Neuronal stem cell (in vitro differentiated cells): ENCODE measurements at regions not wholly inside any gene's neighbourhood (a gene's known extent, or its start where the extent isn't known, plus 50 kb on each side); places are given as distances from the start of the nearest gene placed in this dataset.
"Not testable (repeated sequence)": the region's sequence is repeated elsewhere in the genome, so short reads cannot be mapped to it uniquely, and the experiment has no call there.

Experiments
- DNase-seq: peaks from one replicate; pipeline ENCODE4 v3.0.0-alpha.2; 2013; ENCODE audit warnings: low spot score
- H2AFZ ChIP-seq: one replicate; pipeline ENCODE4 v1.6.1; 2013; ENCODE audit warnings: mild to moderate bottlenecking, low read length, inconsistent platforms
- H2AK5ac ChIP-seq: 2 replicates; pipeline ENCODE4 v1.6.1; 2013; ENCODE audit warnings: low read depth, mild to moderate bottlenecking, inconsistent platforms, low read length, moderate library complexity, mixed read lengths
- H2BK120ac ChIP-seq: 2 replicates; pipeline ENCODE4 v1.6.1; 2013; ENCODE audit warnings: low read depth, mild to moderate bottlenecking, inconsistent platforms, low read length, moderate library complexity, mixed read lengths
- H2BK12ac ChIP-seq: one replicate; pipeline ENCODE4 v1.6.1; 2013; ENCODE audit warnings: low read length, inconsistent platforms
- H2BK15ac ChIP-seq: 2 replicates; pipeline ENCODE4 v1.6.1; 2013; ENCODE audit warnings: mild to moderate bottlenecking, low read length, inconsistent platforms, mixed read lengths
- H2BK5ac ChIP-seq: one replicate; pipeline ENCODE4 v1.6.1; 2013; ENCODE audit warnings: inconsistent platforms, mild to moderate bottlenecking, low read length, moderate library complexity
- H3K14ac ChIP-seq: one replicate; pipeline ENCODE4 v1.6.1; 2013; ENCODE audit warnings: low read length, inconsistent platforms
- H3K18ac ChIP-seq: 2 replicates; pipeline ENCODE4 v1.6.1; 2013; ENCODE audit warnings: low read length, inconsistent platforms
- H3K23ac ChIP-seq: 2 replicates; pipeline ENCODE4 v1.6.1; 2013; ENCODE audit warnings: low read depth, mild to moderate bottlenecking, mixed read lengths, low read length, inconsistent platforms; ENCODE audit not compliant: poor library complexity
- H3K27ac ChIP-seq: replicated peaks from 3 replicates; pipeline ENCODE4 v1.5.1; 2013; ENCODE audit warnings: low read length, inconsistent platforms
- H3K27me3 ChIP-seq, 3 experiments: 2 replicates each; pipeline ENCODE4 v1.6.1; 2013; ENCODE audit warnings: low read length in 3 of 3, mild to moderate bottlenecking in 2 of 3, inconsistent platforms in 1 of 3, low read depth in 1 of 3, mixed read lengths in 1 of 3, moderate library complexity in 1 of 3; ENCODE audit not compliant: control insufficient read depth in 3 of 3, insufficient read depth in 3 of 3
- H3K36me3 ChIP-seq, 2 donors: replicated peaks in 1 of 2; 2 replicates each; pipeline ENCODE4 v1.6.1; 2013; ENCODE audit warnings: low read length in 2 of 2; ENCODE audit not compliant: control insufficient read depth in 2 of 2, insufficient read depth in 2 of 2
- H3K4ac ChIP-seq: 2 replicates; pipeline ENCODE4 v1.6.1; 2013; ENCODE audit warnings: inconsistent platforms, mild to moderate bottlenecking, low read length, moderate library complexity
- H3K4me1 ChIP-seq, 2 donors: 1 replicate in 1 of 2; 2 replicates in 1 of 2; pipeline ENCODE4 v1.6.1; 2013; ENCODE audit warnings: low read length in 2 of 2, low read depth in 1 of 2; ENCODE audit not compliant: control insufficient read depth in 2 of 2, insufficient read depth in 1 of 2
- H3K4me2 ChIP-seq: one replicate; pipeline ENCODE4 v1.6.1; 2013; ENCODE audit warnings: mild to moderate bottlenecking, low read length, inconsistent platforms; ENCODE audit not compliant: insufficient read depth, poor library complexity, severe bottlenecking
- H3K4me3 ChIP-seq, 2 donors: 2 replicates each; pipeline ENCODE4 v1.5.1; 2013; ENCODE audit warnings: low read length in 2 of 2, mild to moderate bottlenecking in 2 of 2, inconsistent platforms in 1 of 2, moderate library complexity in 1 of 2
- H3K79me1 ChIP-seq: one replicate; pipeline ENCODE4 v1.6.1; 2013; ENCODE audit warnings: low read depth, mild to moderate bottlenecking, inconsistent platforms, low read length, moderate library complexity
- H3K9ac ChIP-seq: one replicate; pipeline ENCODE4 v1.6.1; 2013; ENCODE audit warnings: mild to moderate bottlenecking, low read depth, low read length, inconsistent platforms; ENCODE audit not compliant: poor library complexity
- H3K9me3 ChIP-seq, 2 donors: replicated peaks in 1 of 2; 2 replicates each; pipeline versions ENCODE3 to v1.6.1; 2013; ENCODE audit warnings: low read length in 2 of 2, mild to moderate bottlenecking in 2 of 2, inconsistent platforms in 1 of 2, low read depth in 1 of 2, mixed read lengths in 1 of 2, moderate library complexity in 1 of 2; ENCODE audit not compliant: control insufficient read depth in 2 of 2, insufficient read depth in 1 of 2
- H4K8ac ChIP-seq: one replicate; pipeline ENCODE4 v1.6.1; 2013; ENCODE audit warnings: low read depth, mild to moderate bottlenecking, inconsistent platforms, low read length, moderate library complexity
- H4K91ac ChIP-seq: one replicate; pipeline ENCODE4 v1.6.1; 2013; ENCODE audit warnings: low read length, low read depth, mild to moderate bottlenecking, inconsistent platforms; ENCODE audit not compliant: poor library complexity
- WGBS, 2 donors: extraction: QIAGEN DNeasy Blood & Tissue Kit; methylation state at CpG; one replicate each; pipeline ENCODE4 v1.1.7; 2013; ENCODE audit warnings: missing lambda C conversion rate in 2 of 2, mixed read lengths in 1 of 2; ENCODE audit not compliant: insufficient read length in 2 of 2, insufficient replicate concordance in 1 of 2; ENCODE audit errors: extremely low coverage in 2 of 2; 5-methylcytosine and 5-hydroxymethylcytosine counted together

DNA sequence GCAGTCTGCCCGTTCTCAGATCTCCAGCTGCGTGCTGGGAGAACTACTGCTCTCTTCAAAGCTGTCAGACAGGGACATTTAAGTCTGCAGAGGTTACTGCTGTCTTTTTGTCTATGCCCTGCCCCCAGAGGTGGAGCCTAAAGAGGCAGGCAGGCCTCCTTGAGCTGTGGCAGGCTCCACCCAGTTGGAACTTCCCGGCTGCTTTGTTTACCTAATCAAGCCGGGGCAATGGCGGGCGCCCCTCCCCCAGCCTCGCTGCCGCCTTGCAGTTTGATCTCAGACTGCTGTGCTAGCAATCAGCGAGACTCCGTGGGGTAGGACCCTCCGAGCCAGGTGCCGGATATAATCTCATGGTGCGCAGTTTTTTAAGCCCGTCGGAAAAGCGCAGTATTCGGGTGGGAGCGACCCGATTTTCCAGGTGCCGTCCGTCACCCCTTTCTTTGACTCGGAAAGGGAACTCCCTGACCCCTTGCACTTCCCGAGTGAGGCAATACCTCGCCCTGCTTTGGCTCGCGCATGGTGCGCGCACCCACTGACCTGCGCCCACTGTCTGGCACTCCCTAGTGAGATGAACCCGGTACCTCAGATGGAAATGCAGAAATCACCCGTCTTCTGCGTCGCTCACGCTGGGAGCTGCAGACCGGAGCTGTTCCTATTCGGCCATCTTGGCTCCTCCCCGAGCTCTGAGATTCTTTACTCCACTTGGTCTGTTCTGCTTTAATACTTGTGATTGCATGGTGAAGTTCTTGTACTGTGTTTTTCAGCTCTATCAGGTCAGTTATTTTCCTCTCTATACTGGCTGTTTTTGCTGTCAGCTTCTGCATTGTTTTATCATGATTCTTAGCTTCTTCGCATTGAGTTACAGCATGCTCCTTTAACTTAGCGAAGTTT lies 148.9 kb upstream of the TPRG1 start:
- peak overlapping the region; percentile 61 for H2AFZ ChIP-seq
- H2BK120ac ChIP-seq, H3K27me3 ChIP-seq, H2BK15ac ChIP-seq, H2BK5ac ChIP-seq, H2AK5ac ChIP-seq, H3K23ac ChIP-seq, H3K27ac ChIP-seq, H3K9me3 ChIP-seq, H2BK12ac ChIP-seq, H4K91ac ChIP-seq, DNase-seq, H4K8ac ChIP-seq, H3K4me2 ChIP-seq, H3K18ac ChIP-seq, H3K4me3 ChIP-seq, H3K4ac ChIP-seq, H3K79me1 ChIP-seq, H3K4me1 ChIP-seq, H3K14ac ChIP-seq, H3K9ac ChIP-seq, H3K36me3 ChIP-seq: not testable (repeated sequence)
- WGBS, 2 donors = no CpG with 5 or more reads among the region's 39 CpGs

DNA sequence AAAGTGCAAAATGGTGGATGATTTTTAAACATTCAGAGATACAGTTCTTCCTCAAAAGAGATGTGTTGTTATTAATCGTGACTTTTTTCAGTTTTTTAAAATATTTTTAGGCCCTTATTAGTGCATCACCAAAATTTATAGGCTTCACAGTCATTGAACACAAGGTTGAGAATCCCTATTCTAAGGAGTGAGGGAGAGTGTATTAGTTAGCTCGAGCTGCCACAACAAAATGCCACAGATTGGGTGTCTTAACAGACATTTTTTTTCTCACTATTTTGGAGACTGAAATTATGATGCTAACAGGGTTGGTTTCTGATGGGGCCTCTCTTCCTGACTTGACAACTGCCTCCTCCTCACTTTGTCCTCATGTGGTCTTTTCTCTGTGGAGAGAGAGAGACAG lies 145.9 kb upstream of the TPRG1 start:
- no peak for DNase-seq
- Histone ChIP-seq H4K8ac (no peak overlapping the region), H2BK12ac (no peak overlapping the region), H3K4me3 (no peak overlapping the region), H3K27me3 (no peaks in the 10 kb centered on the region), H3K27ac (no peak overlapping the region), H3K18ac (no peak overlapping the region), H2BK5ac (no peak overlapping the region), H2BK15ac (no peak overlapping the region), H3K9me3 (peaks cover 0 to 2% of the 10 kb centered on the region in 2 donors), H3K14ac (no peak overlapping the region), H3K9ac (no peak overlapping the region), H2BK120ac (no peak overlapping the region), H3K4me1 (no peaks in the 10 kb centered on the region), H3K4ac (no peak overlapping the region), H3K23ac (no peak overlapping the region), H2AFZ (no peak overlapping the region), H3K36me3 (no peaks in the 10 kb centered on the region), H4K91ac (no peak overlapping the region), H3K4me2 (no peak overlapping the region), H3K79me1 (no peaks in the 10 kb centered on the region), H2AK5ac (no peak overlapping the region)
- no CpG with 5 or more reads among the region's 2 CpGs for WGBS, 2 donors

DNA sequence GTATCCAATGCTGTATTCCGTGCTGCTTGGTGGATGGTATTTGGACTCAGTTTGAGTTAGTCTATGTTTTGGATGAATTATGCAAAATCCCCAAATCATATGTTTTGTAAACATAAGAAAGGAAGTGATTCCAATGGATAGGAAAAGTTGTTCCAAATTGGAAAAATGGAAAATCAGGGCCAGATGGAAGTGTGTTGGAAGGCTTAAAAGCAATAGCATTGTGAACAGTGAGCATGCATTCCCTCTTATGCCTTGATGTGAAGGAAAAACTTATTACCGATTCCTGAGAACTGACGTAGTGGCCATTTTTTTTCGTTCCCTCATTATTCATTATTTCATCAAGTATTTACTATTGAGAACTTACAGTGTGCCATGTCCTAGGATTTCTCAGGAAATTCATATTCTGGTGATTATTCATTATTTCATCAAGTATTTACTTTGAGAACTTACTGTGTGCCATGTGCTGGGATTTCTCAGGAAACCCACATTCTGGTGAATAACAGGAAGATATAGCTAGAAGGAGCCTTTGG lies 144.1 kb upstream of the TPRG1 start:
- H2AFZ ChIP-seq = no peak overlapping the region
- no peak overlapping the region for H4K8ac ChIP-seq
- no peak overlapping the region for H3K27ac ChIP-seq
- H3K18ac ChIP-seq = no peak overlapping the region
- H3K36me3 ChIP-seq = no peaks in the 10 kb centered on the region
- H3K9ac ChIP-seq = no peak overlapping the region
- WGBS, 2 donors = no CpG with 5 or more reads among the region's 4 CpGs
- H2BK120ac ChIP-seq = no peak overlapping the region
- no peak overlapping the region for H3K14ac ChIP-seq
- H3K27me3 ChIP-seq = no peaks in the 10 kb centered on the region
- H3K4ac ChIP-seq = no peak overlapping the region
- H3K4me1 ChIP-seq = no peaks in the 10 kb centered on the region
- no peak overlapping the region for H2BK15ac ChIP-seq
- no peak overlapping the region for H2AK5ac ChIP-seq
- no peak for DNase-seq
- H3K4me3 ChIP-seq = no peak overlapping the region
- H4K91ac ChIP-seq = no peak overlapping the region
- H2BK12ac ChIP-seq = no peak overlapping the region
- H3K4me2 ChIP-seq = no peak overlapping the region
- H2BK5ac ChIP-seq = no peak overlapping the region
- no peak overlapping the region for H3K23ac ChIP-seq
- H3K79me1 ChIP-seq = no peaks in the 10 kb centered on the region
- peaks cover 0 to 2% of the 10 kb centered on the region in 2 donors for H3K9me3 ChIP-seq
